HL-60 (cell line): ENCODE measurements at regions not wholly inside any gene's neighbourhood (a gene's known extent, or its start where the extent isn't known, plus 50 kb on each side); places are given as distances from the start of the nearest gene placed in this dataset.
"Not testable (repeated sequence)": the region's sequence is repeated elsewhere in the genome, so short reads cannot be mapped to it uniquely, and the experiment has no call there.

Source experiments
- POLR2AphosphoS5 ChIP-seq: IDR thresholded peaks from 2 replicates; pipeline ENCODE4 v1.6.1; 2012; ENCODE audit warnings: low read depth
- TF ChIP-seq, protein P1 (sequence below): IDR thresholded peaks from one replicate; pipeline ENCODE4 v1.5.1; 2011; ENCODE audit warnings: low read length, control low read depth, inconsistent platforms; ENCODE audit not compliant: insufficient read depth

DNA sequence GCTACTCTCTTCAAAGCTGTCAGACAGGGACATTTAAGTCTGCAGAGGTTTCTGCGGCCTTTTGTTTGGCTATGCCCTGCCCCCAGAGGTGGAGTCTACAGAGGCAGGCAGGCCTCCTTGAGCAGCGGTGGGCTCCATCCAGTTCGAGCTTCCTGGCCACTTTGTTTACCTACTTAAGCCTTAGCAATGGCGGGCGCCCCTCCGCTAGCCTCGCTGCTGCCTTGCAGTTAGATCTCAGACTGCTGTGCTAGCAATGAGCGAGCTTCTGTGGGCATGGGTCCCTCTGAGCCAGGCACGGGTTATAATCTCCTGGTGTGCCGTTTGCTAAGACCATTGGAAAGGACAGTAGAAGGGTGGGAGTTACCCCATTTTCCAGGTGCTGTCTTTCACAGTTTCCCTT is 924.9 kb upstream of the C9orf72 start:
- TF ChIP-seq POLR2AphosphoS5: not testable (repeated sequence)
- TF ChIP-seq, protein P1, sequence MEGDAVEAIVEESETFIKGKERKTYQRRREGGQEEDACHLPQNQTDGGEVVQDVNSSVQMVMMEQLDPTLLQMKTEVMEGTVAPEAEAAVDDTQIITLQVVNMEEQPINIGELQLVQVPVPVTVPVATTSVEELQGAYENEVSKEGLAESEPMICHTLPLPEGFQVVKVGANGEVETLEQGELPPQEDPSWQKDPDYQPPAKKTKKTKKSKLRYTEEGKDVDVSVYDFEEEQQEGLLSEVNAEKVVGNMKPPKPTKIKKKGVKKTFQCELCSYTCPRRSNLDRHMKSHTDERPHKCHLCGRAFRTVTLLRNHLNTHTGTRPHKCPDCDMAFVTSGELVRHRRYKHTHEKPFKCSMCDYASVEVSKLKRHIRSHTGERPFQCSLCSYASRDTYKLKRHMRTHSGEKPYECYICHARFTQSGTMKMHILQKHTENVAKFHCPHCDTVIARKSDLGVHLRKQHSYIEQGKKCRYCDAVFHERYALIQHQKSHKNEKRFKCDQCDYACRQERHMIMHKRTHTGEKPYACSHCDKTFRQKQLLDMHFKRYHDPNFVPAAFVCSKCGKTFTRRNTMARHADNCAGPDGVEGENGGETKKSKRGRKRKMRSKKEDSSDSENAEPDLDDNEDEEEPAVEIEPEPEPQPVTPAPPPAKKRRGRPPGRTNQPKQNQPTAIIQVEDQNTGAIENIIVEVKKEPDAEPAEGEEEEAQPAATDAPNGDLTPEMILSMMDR: not testable (repeated sequence)
